BJ (cell line): ENCODE measurements at regions not wholly inside any gene's neighbourhood (a gene's known extent, or its start where the extent isn't known, plus 50 kb on each side); places are given as distances from the start of the nearest gene placed in this dataset.

Experiments
- CTCF ChIA-PET: fragments of 350-600 bp; formaldehyde crosslinking; extraction: SDS; loops from one replicate; lab custom pipeline; 2021; ENCODE audit warnings: antibody characterized with exemption, inconsistent platforms; lab: Yijun Ruan, JAX
- POLR2A ChIA-PET: fragments of 300-600 bp; sonication (Branson Sonifier 250); formaldehyde crosslinking; extraction: SDS; loops from one replicate; lab custom pipeline; 2021; ENCODE audit warnings: antibody characterized with exemption; lab: Charles Lee
- DNase-seq: peaks from one replicate; pipeline ENCODE4 v3.0.0-alpha.2; 2011; ENCODE audit warnings: low read depth
- H3K27me3 ChIP-seq: 2 replicates; pipeline ENCODE4 v1.6.0; 2011; ENCODE audit warnings: low read length; ENCODE audit not compliant: control insufficient read depth, insufficient read depth
- H3K36me3 ChIP-seq: 2 replicates; pipeline ENCODE4 v1.5.1; 2011; ENCODE audit warnings: low read length; ENCODE audit not compliant: control insufficient read depth, insufficient read depth
- H3K4me3 ChIP-seq: 2 replicates; pipeline ENCODE4 v1.5.1; 2011; ENCODE audit warnings: low read depth, mild to moderate bottlenecking, control low read depth, low read length
- TF ChIP-seq, protein P1 (sequence below): IDR thresholded peaks from 2 replicates; pipeline ENCODE4 v1.5.1; 2011; ENCODE audit warnings: low read depth, mild to moderate bottlenecking, control low read depth, inconsistent platforms, low read length, moderate library complexity; ENCODE audit not compliant: insufficient read depth

DNA sequence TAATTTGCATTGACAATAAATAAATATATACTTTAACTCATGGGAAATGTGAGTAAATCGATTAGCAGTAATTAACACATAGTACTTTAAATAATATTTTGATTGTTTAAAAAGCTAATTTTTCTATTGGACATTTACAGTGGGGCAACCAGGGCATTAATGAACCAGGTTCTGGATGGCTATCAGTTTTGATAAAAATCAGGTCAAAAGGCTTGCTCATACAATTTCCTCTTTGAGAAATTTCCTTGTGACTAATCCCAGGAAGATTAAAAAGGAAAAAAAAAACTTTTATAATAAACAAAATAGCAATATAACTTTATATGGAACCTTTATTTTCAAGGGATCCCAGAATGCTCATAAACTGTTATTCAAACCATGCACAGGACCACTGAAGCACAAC, 497.2 kb upstream of the ZEB2 start:
- H3K4me3 ChIP-seq, result no peak overlapping the region
- no peak for DNase-seq
- ChIA-PET CTCF (no interaction called here), POLR2A (no interaction called here)
- H3K27me3 ChIP-seq, result no peaks in the 10 kb centered on the region
- TF ChIP-seq, protein P1, sequence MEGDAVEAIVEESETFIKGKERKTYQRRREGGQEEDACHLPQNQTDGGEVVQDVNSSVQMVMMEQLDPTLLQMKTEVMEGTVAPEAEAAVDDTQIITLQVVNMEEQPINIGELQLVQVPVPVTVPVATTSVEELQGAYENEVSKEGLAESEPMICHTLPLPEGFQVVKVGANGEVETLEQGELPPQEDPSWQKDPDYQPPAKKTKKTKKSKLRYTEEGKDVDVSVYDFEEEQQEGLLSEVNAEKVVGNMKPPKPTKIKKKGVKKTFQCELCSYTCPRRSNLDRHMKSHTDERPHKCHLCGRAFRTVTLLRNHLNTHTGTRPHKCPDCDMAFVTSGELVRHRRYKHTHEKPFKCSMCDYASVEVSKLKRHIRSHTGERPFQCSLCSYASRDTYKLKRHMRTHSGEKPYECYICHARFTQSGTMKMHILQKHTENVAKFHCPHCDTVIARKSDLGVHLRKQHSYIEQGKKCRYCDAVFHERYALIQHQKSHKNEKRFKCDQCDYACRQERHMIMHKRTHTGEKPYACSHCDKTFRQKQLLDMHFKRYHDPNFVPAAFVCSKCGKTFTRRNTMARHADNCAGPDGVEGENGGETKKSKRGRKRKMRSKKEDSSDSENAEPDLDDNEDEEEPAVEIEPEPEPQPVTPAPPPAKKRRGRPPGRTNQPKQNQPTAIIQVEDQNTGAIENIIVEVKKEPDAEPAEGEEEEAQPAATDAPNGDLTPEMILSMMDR, result no peak
- no peaks in the 10 kb centered on the region for H3K36me3 ChIP-seq

GRCh38 chr2:145016711-145017110, 496.8 kb upstream of the ZEB2 start:
- CTCF ChIA-PET, result no interaction called here
- POLR2A ChIA-PET, result no interaction called here

DNA sequence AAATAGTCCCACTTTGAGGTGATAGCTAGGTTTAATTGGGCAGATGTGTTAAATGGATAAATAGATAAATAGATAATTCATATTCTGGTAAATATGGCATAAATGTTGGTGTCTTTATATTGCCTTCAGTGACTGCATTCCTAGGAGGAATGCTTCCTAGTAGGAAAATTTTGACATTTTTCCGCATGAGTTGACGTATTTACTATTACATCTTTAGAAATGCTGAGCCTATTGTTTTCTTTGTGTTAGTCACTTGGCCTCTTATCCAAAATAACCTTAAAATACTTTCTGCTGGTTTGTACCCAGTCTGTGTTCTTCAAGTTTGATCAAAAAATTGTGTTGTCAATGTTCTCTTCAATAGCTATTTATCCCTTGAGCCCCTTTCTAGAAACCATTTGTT, 495.6 kb upstream of the ZEB2 start:
- TF ChIP-seq, protein P1, result no peak
- POLR2A ChIA-PET, result no interaction called here
- no peaks in the 10 kb centered on the region for H3K36me3 ChIP-seq
- H3K27me3 ChIP-seq, result no peaks in the 10 kb centered on the region
- no peak for DNase-seq
- CTCF ChIA-PET, result no interaction called here
- H3K4me3 ChIP-seq, result no peak overlapping the region

More at GRCh38 chr2:145016711-145017110, 496.8 kb upstream of the ZEB2 start:
- Histone ChIP-seq H3K4me3 (no peak overlapping the region), H3K27me3 (no peaks in the 10 kb centered on the region), H3K36me3 (no peaks in the 10 kb centered on the region)
- no peak for DNase-seq
- TF ChIP-seq, protein P1, result no peak

DNA sequence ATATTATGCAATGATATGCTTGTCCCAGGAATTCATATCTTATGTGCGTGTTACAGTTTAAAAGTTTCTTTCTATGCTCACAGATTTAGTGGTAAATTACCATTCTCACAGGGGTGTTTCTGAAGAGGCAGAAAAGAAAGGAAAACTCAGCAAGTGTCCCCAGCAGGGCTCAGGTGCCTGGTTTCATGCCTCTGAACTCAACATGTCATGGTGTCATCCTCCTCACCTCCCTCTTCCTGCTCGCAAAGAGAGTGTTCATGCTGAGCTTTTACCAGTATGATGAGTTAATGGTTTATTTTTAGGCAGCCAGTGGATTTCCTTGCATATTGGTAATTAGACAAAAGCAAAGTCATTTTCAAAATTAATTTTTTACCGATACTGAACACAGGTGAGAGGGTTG, 492.9 kb upstream of the ZEB2 start:
- H3K27me3 ChIP-seq, result no peaks in the 10 kb centered on the region
- no peak overlapping the region for H3K4me3 ChIP-seq
- ChIA-PET CTCF (interaction anchor here (0.6 to 1.2 kb wide), 2 partner anchors 512 to 740 kb away, joined by 3 read pairs; no protein-coding TSS in a partner anchor), POLR2A (no interaction called here)
- H3K36me3 ChIP-seq, result no peaks in the 10 kb centered on the region
- no peak for DNase-seq
- TF ChIP-seq, protein P1, result no peak

DNA sequence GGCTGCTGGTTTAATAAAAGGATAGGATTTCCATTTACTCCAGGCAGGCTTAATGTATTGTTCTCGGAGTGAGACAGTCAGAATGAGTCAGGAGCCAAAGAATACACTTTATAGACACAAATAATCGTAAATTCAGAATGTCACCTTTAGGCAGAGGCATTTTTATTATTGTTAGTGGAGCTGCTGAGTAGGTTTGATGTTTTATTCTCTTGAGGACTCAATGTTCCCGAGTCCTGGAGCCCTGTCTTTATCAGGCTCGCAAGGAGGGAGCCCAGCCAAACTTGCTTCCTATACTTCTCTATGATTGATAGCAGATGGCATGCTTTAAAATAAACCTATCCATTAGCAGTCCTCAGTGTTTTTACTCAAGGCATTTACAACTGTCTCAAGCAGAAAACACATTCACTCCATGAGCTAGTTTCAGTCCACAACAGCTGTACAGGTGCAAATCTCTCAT, 492.3 kb upstream of the ZEB2 start:
- TF ChIP-seq, protein P1, result no peak
- Histone ChIP-seq H3K4me3 (no peak overlapping the region), H3K36me3 (no peaks in the 10 kb centered on the region), H3K27me3 (no peaks in the 10 kb centered on the region)
- CTCF ChIA-PET, result interaction anchor here (0.6 to 1.2 kb wide), 2 partner anchors 512 to 741 kb away, joined by 3 read pairs; no protein-coding TSS in a partner anchor
- DNase-seq, result no peak
- POLR2A ChIA-PET, result no interaction called here
